Activated CD4-positive, alpha-beta memory T cell treated with anti-CD3 and anti-CD28 coated beads for 36 hours (primary cell): ENCODE measurements at regions not wholly inside any gene's neighbourhood (a gene's known extent, or its start where the extent isn't known, plus 50 kb on each side); places are given as distances from the start of the nearest gene placed in this dataset.
"Not testable (repeated sequence)": the region's sequence is repeated elsewhere in the genome, so short reads cannot be mapped to it uniquely, and the experiment has no call there.

Experiments
- CTCF ChIA-PET: fragments of 350-600 bp; sonication (Branson Sonifier 250); formaldehyde crosslinking; loops from one replicate; lab custom pipeline; 2021; ENCODE audit warnings: antibody characterized with exemption, inconsistent platforms; lab: Charles Lee
- POLR2A ChIA-PET: fragments of 350-600 bp; sonication (Branson Sonifier 250); formaldehyde crosslinking; loops from one replicate; lab custom pipeline; 2021; ENCODE audit warnings: antibody characterized with exemption; lab: Charles Lee
- DNase-seq: peaks from one replicate; pipeline ENCODE4 v3.0.0-alpha.2; 2020
- H3K27ac Mint-ChIP-seq: one replicate; pipeline ENCODE4 v1.8.0; 2021; ENCODE audit warnings: mixed read lengths
- H3K27me3 Mint-ChIP-seq: one replicate; pipeline ENCODE4 v1.8.0; 2021; ENCODE audit warnings: mixed read lengths
- H3K36me3 Mint-ChIP-seq: one replicate; pipeline ENCODE4 v1.8.0; 2021; ENCODE audit warnings: mixed read lengths
- H3K4me1 Mint-ChIP-seq: one replicate; pipeline ENCODE4 v1.8.0; 2021; ENCODE audit warnings: low read depth, mixed read lengths
- H3K4me3 Mint-ChIP-seq: one replicate; pipeline ENCODE4 v1.8.0; 2021; ENCODE audit warnings: mild to moderate bottlenecking, mixed read lengths
- H3K9me3 Mint-ChIP-seq: one replicate; pipeline ENCODE4 v1.8.0; 2021; ENCODE audit warnings: mixed read lengths
- intact Hi-C: fragments of 100-400 bp; cut with micrococcal nuclease; formaldehyde crosslinking; loops from one replicate; pipeline ENCODE4 v1.15.1; 2023

DNA sequence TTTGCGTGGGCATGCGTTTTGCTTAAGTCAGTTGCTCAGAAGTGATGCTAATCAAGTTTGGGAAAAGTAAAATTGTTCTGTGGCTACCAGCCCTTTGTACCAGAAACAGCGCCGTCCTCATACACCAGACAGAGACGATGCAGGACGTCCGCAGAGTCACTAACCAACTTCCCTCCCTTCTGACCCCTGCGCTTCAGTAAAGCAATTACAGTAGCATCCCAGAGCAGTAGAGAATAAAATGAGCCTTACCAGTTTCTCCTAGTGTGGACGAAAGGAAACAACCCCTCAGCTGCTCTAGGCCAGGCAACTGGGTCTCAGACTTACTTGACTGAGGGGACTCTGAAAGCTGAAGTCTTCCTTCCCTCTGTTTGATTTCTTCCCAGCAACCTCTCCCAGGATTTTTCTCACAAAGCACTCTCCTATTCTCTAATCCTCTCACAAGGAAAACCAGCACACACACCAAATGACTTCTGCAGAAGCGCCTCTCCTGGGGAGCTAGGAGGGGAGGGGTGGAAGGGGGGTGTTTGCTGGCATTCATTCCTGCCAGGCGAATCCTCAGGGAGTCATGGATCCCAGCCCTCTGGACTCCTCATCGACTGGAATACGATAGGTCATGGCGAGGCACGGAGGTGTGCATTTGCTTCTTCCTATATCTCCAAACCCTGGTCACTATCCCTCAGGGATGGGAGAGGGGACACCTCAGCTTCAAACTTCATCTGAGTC, 56.0 kb upstream of the MID1 start:
- intact Hi-C loops, result no loop called here
- no peaks in the 10 kb centered on the region for H3K36me3 Mint-ChIP-seq
- ChIA-PET CTCF (no interaction called here), POLR2A (no interaction called here)
- no peaks in the 10 kb centered on the region for H3K27me3 Mint-ChIP-seq
- no peak for DNase-seq
- no peak overlapping the region for H3K27ac Mint-ChIP-seq
- H3K9me3 Mint-ChIP-seq, result no peaks in the 10 kb centered on the region
- no peaks in the 10 kb centered on the region for H3K4me1 Mint-ChIP-seq
- H3K4me3 Mint-ChIP-seq, result no peak overlapping the region

DNA sequence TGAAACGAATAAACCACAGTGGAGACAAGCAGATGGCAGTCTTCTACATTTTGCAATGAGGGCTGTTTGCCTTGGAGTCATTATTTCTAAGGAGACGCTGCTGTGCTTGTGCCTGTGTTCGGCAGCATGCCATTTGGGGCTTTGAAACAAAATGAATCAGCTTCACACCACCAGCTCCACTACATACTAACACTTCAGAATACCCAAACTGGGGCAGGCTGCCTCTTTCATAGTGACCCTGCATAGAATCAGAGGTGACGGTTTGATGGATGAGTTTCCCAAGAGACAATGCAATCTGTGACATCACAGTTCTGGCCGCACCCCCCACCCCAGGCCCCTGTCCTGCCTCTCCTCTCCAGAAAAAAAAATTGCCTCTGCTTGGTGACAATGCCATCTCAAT, 57.1 kb upstream of the MID1 start:
- no peaks in the 10 kb centered on the region for H3K9me3 Mint-ChIP-seq
- no peaks in the 10 kb centered on the region for H3K4me1 Mint-ChIP-seq
- CTCF ChIA-PET, result no interaction called here
- POLR2A ChIA-PET, result no interaction called here
- H3K27ac Mint-ChIP-seq, result no peak overlapping the region
- no peaks in the 10 kb centered on the region for H3K36me3 Mint-ChIP-seq
- no peaks in the 10 kb centered on the region for H3K27me3 Mint-ChIP-seq
- no peak overlapping the region for H3K4me3 Mint-ChIP-seq
- DNase-seq, result no peak
- intact Hi-C loops, result no loop called here

DNA sequence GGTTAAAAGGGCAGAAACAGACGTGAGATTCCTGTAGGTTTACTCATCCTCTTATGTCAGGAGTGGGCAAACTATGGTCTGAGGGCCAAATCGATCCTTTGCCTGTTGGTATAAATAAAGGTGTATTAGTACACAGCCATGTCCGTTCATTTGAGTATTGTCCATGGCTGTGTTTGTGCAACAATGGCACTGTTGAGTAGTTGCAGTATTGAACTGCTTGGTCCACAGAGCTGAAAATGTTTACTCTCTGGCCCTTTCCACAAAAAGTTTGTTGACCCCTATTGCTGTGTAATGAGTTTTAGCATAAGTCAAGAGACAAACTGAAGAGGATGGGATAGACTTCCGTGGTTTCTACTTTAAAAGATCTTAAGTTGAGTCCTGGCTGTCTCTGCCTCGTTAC, 59.0 kb upstream of the MID1 start:
- intact Hi-C loops, result no loop called here
- Mint-ChIP-seq H3K27me3 (no peaks in the 10 kb centered on the region), H3K27ac (no peak overlapping the region), H3K4me3 (no peak overlapping the region), H3K4me1 (no peaks in the 10 kb centered on the region), H3K9me3 (no peaks in the 10 kb centered on the region), H3K36me3 (no peaks in the 10 kb centered on the region)
- POLR2A ChIA-PET, result no interaction called here
- no peak for DNase-seq
- CTCF ChIA-PET, result no interaction called here

DNA sequence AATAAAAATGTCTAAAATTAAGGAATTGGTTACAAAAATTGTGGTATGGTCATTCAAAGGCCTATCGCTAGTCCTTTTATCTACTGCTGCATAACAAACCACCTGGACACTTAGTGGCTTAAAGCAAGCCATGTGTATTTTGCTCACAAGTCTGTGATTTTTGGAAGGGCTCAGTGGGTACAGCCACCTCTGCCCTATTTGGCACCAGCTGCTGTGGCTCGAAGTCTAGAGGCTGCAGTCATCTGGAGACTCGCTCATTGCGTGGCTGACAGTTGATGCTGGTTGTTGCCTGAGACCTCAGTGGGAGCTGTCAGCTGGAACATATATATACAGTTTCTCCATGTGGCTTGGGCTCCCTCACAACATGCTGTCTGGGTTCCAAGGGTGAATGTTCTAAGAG, 60.8 kb upstream of the MID1 start:
- ChIA-PET CTCF (no interaction called here), POLR2A (no interaction called here)
- no peak overlapping the region for H3K27ac Mint-ChIP-seq
- no peaks in the 10 kb centered on the region for H3K36me3 Mint-ChIP-seq
- intact Hi-C loops, result no loop called here
- no peaks in the 10 kb centered on the region for H3K4me1 Mint-ChIP-seq
- H3K9me3 Mint-ChIP-seq, result no peaks in the 10 kb centered on the region
- no peak overlapping the region for H3K4me3 Mint-ChIP-seq
- no peak for DNase-seq
- no peaks in the 10 kb centered on the region for H3K27me3 Mint-ChIP-seq

DNA sequence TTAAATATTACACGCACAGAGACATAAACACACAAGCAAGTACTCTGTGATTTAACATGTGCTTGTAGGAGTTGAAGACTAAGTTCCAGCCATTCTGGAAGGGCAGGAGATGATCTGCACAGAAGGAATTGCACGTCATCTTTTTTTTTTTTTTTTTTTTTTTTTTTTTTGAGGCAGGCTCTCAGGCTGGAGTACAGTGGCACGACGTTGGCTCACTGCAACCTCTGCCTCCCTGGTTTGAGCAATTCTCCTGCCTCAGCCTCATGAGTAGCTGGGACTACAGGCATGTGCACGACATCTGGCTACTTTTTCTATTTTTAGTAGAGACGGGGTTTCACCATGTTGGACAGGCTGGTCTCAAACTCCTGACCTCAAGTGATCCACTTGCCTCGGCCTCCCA, 63.2 kb upstream of the MID1 start:
- POLR2A ChIA-PET, H3K27ac Mint-ChIP-seq, H3K4me3 Mint-ChIP-seq: not testable (repeated sequence)

DNA sequence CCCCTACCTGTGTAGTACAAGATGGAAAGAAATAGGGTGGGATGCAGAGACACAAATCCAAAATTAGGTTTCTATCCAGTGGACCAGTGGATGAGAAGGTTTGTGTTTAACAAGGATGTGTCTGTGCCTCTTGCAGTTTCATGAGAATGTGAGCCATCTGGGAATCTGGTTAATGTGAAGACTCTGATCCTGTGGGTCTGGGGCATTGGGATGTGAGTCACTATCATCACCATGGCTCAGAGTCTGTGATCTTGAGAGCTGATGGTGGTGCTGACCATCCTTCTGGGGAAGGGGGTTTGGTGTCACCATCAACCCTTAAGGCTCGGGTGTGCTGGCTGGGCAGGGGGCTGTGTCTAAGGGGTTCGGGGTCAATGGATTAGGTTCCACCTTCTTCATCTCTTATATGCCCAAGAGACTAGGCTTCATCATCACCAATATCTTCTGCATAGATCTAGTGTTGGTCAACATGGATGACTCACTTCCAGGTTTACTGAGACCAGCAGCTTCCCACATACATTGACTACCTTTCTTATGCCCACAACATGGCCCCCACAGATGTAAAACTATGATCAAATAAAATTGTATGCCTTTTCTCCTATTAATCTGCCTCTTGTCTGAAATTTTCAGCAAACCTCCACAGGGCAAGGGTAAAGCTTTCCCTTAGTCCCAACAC, 65.7 kb upstream of the MID1 start:
- Mint-ChIP-seq H3K27ac (no peak overlapping the region), H3K4me1 (no peaks in the 10 kb centered on the region), H3K9me3 (no peaks in the 10 kb centered on the region), H3K4me3 (no peak overlapping the region), H3K36me3 (no peaks in the 10 kb centered on the region), H3K27me3 (no peaks in the 10 kb centered on the region)
- intact Hi-C loops, result no loop called here
- CTCF ChIA-PET, result no interaction called here
- POLR2A ChIA-PET, result no interaction called here
- no peak for DNase-seq

More for the DNA sequence above, 63.2 kb upstream of the MID1 start:
- H3K9me3 Mint-ChIP-seq, CTCF ChIA-PET, intact Hi-C loops, H3K4me1 Mint-ChIP-seq, DNase-seq, H3K27me3 Mint-ChIP-seq, H3K36me3 Mint-ChIP-seq: not testable (repeated sequence)

DNA sequence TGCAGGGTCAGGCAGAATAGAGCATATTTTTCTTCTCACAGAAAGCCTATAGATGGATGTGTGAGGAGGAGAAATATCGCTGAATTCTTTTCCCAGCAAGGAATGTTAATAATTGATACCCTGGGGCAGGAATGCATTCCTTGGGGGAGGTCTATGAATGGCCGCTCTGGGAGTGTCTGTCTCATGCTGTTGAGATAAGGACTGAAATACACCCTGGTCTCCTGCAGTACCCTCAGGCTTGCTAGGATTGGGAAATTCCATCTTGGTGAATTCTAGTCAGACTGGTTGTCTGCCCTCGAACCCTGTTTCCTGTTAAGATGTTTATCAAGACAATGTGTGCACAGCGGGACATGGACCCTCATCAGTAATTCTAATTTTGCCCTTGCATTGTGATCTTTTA, 71.4 kb upstream of the MID1 start:
- CTCF ChIA-PET, POLR2A ChIA-PET, H3K36me3 Mint-ChIP-seq, H3K4me3 Mint-ChIP-seq, H3K27ac Mint-ChIP-seq, intact Hi-C loops, H3K27me3 Mint-ChIP-seq, H3K9me3 Mint-ChIP-seq, DNase-seq, H3K4me1 Mint-ChIP-seq: not testable (repeated sequence)

DNA sequence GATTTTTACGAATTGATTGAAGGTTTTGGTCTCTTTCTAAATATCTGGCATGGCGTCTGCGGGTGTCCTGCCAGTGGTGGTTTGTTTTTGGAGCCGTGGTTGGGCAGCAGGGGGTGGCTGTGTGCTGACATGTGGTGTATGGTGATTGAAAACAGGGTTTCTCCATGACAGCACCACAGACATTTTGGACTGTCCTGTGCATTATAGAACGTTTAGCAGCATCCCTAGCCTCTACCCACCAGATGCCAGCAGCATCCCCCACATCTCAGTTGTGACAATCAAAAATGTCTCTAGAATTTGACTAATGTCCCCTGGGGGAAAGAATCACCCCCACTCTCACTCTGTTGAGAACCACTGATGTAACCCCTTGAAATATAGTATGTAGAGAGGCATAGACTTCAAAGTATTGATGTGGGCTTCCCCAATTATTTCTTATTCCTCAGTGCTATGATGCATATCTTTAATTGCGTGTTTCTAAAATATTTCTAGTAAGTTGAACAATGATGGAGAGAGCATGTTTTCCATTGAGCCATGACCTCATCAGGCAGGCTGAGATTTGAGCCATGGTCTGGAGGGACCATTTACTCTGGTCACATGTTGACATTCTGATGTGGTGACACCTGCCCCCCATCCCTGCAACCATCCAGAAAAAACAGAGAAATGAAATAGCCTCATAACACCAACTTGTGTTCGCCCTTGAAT, 77.4 kb upstream of the MID1 start:
- H3K27ac Mint-ChIP-seq, result no peak overlapping the region
- no peaks in the 10 kb centered on the region for H3K36me3 Mint-ChIP-seq
- DNase-seq, result no peak
- intact Hi-C loops, result no loop called here
- ChIA-PET POLR2A (no interaction called here), CTCF (no interaction called here)
- H3K4me1 Mint-ChIP-seq, result no peaks in the 10 kb centered on the region
- no peaks in the 10 kb centered on the region for H3K9me3 Mint-ChIP-seq
- H3K27me3 Mint-ChIP-seq, result no peaks in the 10 kb centered on the region
- H3K4me3 Mint-ChIP-seq, result no peak overlapping the region

DNA sequence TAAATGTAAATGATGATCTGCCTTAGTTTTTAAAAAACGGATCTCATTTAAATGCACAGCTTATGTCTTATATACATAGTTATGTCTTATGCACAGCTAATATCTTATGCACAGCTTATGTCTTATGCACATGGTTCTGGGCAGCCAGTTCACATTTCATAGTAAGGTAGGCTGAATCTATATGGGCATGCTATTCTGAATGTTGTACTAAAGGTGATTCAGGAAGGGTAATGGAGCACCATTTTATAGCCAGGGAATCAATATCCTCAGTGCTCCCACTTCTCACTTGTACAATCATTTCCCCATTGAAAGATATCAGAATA, 77.9 kb upstream of the MID1 start:
- Mint-ChIP-seq H3K4me3 (no peak overlapping the region), H3K27ac (no peak overlapping the region), H3K36me3 (no peaks in the 10 kb centered on the region), H3K4me1 (no peaks in the 10 kb centered on the region), H3K9me3 (no peaks in the 10 kb centered on the region), H3K27me3 (no peaks in the 10 kb centered on the region)
- intact Hi-C loops, result no loop called here
- DNase-seq, result no peak
- CTCF ChIA-PET, result no interaction called here
- POLR2A ChIA-PET, result no interaction called here

DNA sequence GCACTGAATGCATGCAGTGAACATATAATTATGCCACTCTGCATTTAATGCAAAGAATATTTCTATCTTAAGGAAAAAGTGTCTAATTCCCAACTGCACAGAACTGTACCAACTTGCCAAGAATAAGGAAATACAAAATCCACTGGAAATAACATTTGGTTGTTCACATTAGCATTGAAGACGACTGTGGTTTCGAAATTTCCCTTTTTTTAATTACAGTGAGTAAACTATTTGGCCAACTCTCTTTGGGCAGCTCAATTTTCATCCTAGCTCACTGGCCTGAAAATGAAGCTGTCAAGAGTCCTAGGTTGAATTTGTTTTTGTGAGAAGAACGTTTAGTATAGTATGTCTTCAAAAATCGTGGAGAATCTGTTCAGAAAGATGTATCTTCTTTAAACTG, 81.6 kb upstream of the MID1 start:
- Mint-ChIP-seq H3K9me3 (no peaks in the 10 kb centered on the region), H3K4me3 (no peak overlapping the region), H3K4me1 (no peaks in the 10 kb centered on the region), H3K36me3 (no peaks in the 10 kb centered on the region), H3K27ac (no peak overlapping the region), H3K27me3 (no peaks in the 10 kb centered on the region)
- ChIA-PET POLR2A (no interaction called here), CTCF (no interaction called here)
- intact Hi-C loops, result no loop called here
- no peak for DNase-seq

DNA sequence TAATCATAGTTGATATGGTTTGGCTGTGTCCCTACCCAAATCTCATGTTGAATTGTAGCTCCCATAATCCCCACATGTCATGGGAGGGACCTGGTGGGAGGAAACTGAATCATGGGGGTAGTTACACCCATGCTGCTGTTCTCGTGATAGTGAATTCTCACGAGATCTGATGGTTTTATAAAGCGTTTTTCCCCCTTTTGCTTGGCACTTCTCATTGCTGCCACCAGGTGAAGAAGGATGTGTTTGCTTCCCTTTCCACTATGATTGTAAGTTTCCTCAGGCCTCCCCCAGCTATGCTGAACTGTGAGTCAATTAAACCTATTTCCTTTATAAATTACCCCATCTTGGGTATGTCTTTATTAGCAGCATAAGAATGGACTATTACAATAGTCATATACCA, 86.0 kb upstream of the MID1 start:
- H3K27me3 Mint-ChIP-seq, H3K4me1 Mint-ChIP-seq, POLR2A ChIA-PET, DNase-seq, CTCF ChIA-PET, H3K4me3 Mint-ChIP-seq, H3K27ac Mint-ChIP-seq, intact Hi-C loops, H3K9me3 Mint-ChIP-seq, H3K36me3 Mint-ChIP-seq: not testable (repeated sequence)

DNA sequence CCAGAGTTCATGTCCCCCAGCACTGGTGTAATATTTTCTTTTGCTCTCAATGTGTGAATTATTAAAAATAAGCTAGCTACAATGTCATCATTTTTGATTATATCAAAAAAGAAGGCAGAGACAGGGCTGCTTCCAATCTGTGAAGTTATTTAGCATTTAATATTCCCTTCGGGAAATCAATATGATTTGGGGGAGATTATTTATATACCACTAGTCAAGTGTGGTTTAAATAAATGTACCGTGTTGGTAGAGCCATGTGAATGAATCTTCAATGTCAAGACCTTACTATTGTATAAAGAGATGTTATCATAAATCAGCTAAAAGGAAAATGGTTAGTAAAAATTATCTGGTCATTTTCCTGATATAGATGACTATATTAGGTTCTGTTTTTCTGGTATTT, 87.4 kb upstream of the MID1 start:
- Mint-ChIP-seq H3K27me3 (no peaks in the 10 kb centered on the region), H3K4me1 (no peaks in the 10 kb centered on the region), H3K4me3 (no peak overlapping the region), H3K27ac (no peak overlapping the region), H3K9me3 (no peaks in the 10 kb centered on the region), H3K36me3 (no peaks in the 10 kb centered on the region)
- DNase-seq, result no peak
- intact Hi-C loops, result no loop called here
- ChIA-PET CTCF (no interaction called here), POLR2A (no interaction called here)

DNA sequence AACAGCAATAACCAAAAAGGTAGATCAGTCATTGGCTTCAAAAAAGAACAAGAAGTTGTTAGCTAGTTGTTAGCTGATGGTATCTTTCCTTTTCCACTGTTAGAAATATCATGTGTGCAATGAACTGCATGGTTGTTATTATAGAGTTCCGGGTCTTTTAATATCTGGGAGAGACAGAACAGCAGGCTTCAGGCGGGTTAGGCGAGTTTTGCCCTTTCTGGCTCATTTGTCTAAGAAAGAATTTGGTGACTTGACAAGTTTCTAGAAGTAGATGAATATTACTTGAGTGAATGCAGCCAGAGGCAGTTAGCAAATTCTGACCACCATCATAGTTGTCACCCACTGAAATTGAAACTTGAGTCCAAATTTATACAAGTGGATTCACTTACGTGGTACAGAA, 88.9 kb upstream of the MID1 start:
- Mint-ChIP-seq H3K27ac (no peak overlapping the region), H3K36me3 (no peaks in the 10 kb centered on the region), H3K4me1 (no peaks in the 10 kb centered on the region), H3K27me3 (no peaks in the 10 kb centered on the region), H3K9me3 (no peaks in the 10 kb centered on the region), H3K4me3 (no peak overlapping the region)
- DNase-seq, result no peak
- CTCF ChIA-PET, result no interaction called here
- intact Hi-C loops, result no loop called here
- POLR2A ChIA-PET, result no interaction called here
